ENCODE measurements at regions not wholly inside any gene's neighbourhood (a gene's known extent, or its start where the extent isn't known, plus 50 kb on each side); places are given as distances from the start of the nearest gene placed in this dataset.

- H3K9me3 Mint-ChIP-seq (ENCODE audit: low read depth) = peaks cover 2% of the 10 kb centered on the region
- no peaks in the 10 kb centered on the region for H3K36me3 Mint-ChIP-seq (ENCODE audit: low read depth)
- TF ChIP-seq, protein P1, sequence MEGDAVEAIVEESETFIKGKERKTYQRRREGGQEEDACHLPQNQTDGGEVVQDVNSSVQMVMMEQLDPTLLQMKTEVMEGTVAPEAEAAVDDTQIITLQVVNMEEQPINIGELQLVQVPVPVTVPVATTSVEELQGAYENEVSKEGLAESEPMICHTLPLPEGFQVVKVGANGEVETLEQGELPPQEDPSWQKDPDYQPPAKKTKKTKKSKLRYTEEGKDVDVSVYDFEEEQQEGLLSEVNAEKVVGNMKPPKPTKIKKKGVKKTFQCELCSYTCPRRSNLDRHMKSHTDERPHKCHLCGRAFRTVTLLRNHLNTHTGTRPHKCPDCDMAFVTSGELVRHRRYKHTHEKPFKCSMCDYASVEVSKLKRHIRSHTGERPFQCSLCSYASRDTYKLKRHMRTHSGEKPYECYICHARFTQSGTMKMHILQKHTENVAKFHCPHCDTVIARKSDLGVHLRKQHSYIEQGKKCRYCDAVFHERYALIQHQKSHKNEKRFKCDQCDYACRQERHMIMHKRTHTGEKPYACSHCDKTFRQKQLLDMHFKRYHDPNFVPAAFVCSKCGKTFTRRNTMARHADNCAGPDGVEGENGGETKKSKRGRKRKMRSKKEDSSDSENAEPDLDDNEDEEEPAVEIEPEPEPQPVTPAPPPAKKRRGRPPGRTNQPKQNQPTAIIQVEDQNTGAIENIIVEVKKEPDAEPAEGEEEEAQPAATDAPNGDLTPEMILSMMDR (IDR thresholded peaks at IDR 0.05) = no peak
- no peak for DNase-seq (ENCODE audit: low spot score)
- no peaks in the 10 kb centered on the region for H3K4me1 Mint-ChIP-seq (ENCODE audit: low read depth)
- H3K27me3 Mint-ChIP-seq (ENCODE audit: low read depth) = peaks cover 19% of the 10 kb centered on the region
- no peak overlapping the region for H3K27ac Mint-ChIP-seq (ENCODE audit: unreplicated experiment)
- no peak overlapping the region for H3K4me3 Mint-ChIP-seq (ENCODE audit: unreplicated experiment)
Measured at GRCh38 chr6:72497186-72497585, 124.7 kb upstream of the KCNQ5 start.

GRCh38 chr6:72500669-72501068 lies 121.2 kb upstream of the KCNQ5 start:
- Mint-ChIP-seq H3K4me1 (ENCODE audit: low read depth) (no peaks in the 10 kb centered on the region), H3K27ac (ENCODE audit: unreplicated experiment) (no peak overlapping the region), H3K9me3 (ENCODE audit: low read depth) (no peaks in the 10 kb centered on the region), H3K36me3 (ENCODE audit: low read depth) (no peaks in the 10 kb centered on the region), H3K4me3 (ENCODE audit: unreplicated experiment) (no peak overlapping the region), H3K27me3 (ENCODE audit: low read depth) (peaks cover 40% of the 10 kb centered on the region)
- DNase-seq (ENCODE audit: low spot score) = no peak
- TF ChIP-seq, protein P1 (IDR thresholded peaks at IDR 0.05) = no peak

GRCh38 chr6:72504406-72504805 lies 117.5 kb upstream of the KCNQ5 start:
- Mint-ChIP-seq H3K9me3 (ENCODE audit: low read depth) (no peaks in the 10 kb centered on the region), H3K4me3 (ENCODE audit: unreplicated experiment) (no peak overlapping the region), H3K4me1 (ENCODE audit: low read depth) (no peaks in the 10 kb centered on the region), H3K27ac (ENCODE audit: unreplicated experiment) (no peak overlapping the region), H3K36me3 (ENCODE audit: low read depth) (no peaks in the 10 kb centered on the region), H3K27me3 (ENCODE audit: low read depth) (peaks cover 37% of the 10 kb centered on the region)
- TF ChIP-seq, protein P1 (IDR thresholded peaks at IDR 0.05) = no peak
- DNase-seq (ENCODE audit: low spot score) = no peak

DNA sequence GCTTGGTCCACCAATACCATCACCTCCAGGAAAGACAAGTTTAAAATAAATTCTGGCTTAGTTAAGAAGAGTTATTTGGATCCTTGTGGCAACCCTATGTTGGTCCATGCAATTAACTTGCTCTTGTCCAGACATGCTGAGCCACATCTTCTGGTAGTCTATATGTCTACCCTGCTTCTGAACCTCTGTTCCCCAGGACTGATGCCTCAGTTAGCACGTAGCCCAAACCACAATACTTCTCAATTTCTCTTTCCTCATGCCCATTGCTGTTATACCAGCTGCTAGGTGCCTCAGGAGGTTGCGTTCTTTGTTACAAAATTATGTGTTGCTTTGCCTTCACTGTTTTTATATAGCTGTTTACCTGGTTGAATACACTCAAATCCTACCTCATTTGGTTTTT lies 116.4 kb upstream of the KCNQ5 start:
- H3K4me1 Mint-ChIP-seq (ENCODE audit: low read depth) = no peaks in the 10 kb centered on the region
- no peak for DNase-seq (ENCODE audit: low spot score)
- no peaks in the 10 kb centered on the region for H3K36me3 Mint-ChIP-seq (ENCODE audit: low read depth)
- no peak overlapping the region for H3K27ac Mint-ChIP-seq (ENCODE audit: unreplicated experiment)
- TF ChIP-seq, protein P1 (IDR thresholded peaks at IDR 0.05) = no peak
- H3K4me3 Mint-ChIP-seq (ENCODE audit: unreplicated experiment) = no peak overlapping the region
- H3K9me3 Mint-ChIP-seq (ENCODE audit: low read depth) = no peaks in the 10 kb centered on the region
- peaks cover 46% of the 10 kb centered on the region for H3K27me3 Mint-ChIP-seq (ENCODE audit: low read depth)

DNA sequence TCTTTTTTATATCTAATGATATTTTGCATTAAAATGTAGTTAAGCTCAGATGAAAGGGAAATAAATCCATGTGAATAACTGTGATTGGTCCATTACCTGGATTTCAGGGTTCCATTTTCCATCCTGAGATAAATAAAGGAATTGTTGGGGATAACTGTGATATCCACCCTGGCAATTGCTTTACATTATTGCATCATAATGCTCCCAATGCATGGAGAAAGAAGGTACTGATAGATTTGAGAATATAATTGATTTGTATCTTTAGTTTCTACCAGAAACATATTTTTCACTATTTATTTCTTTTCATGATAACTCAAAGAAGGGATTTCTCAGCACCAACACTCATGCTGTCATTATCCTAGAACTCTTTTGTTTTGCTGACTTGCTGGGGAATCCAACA lies 102.0 kb upstream of the KCNQ5 start:
- Mint-ChIP-seq H3K27me3 (ENCODE audit: low read depth) (peaks cover 10% of the 10 kb centered on the region), H3K27ac (ENCODE audit: unreplicated experiment) (no peak overlapping the region), H3K4me1 (ENCODE audit: low read depth) (no peaks in the 10 kb centered on the region), H3K9me3 (ENCODE audit: low read depth) (no peaks in the 10 kb centered on the region), H3K36me3 (ENCODE audit: low read depth) (no peaks in the 10 kb centered on the region), H3K4me3 (ENCODE audit: unreplicated experiment) (no peak overlapping the region)
- DNase-seq (ENCODE audit: low spot score) = no peak
- TF ChIP-seq, protein P1 (IDR thresholded peaks at IDR 0.05) = no peak
